Central memory CD8-positive, alpha-beta T cell (primary cell): ENCODE measurements at regions not wholly inside any gene's neighbourhood (a gene's known extent, or its start where the extent isn't known, plus 50 kb on each side); places are given as distances from the start of the nearest gene placed in this dataset.
"Not testable (repeated sequence)": the region's sequence is repeated elsewhere in the genome, so short reads cannot be mapped to it uniquely, and the experiment has no call there.

ENCODE experiments used
- ATAC-seq: fragments of 150-1000 bp; cut with Tn5 transposase; replicated peaks from 2 replicates; pipeline ENCODE4 v1.10.0; 2022; ENCODE audit warnings: mild to moderate bottlenecking, moderate FRiP score, moderate number of reproducible peaks; ENCODE audit not compliant: poor library complexity, severe bottlenecking; ENCODE audit errors: extremely low read depth
- DNase-seq, 2 donors: peaks; one replicate each; pipeline ENCODE4 v3.0.0; 2021; ENCODE audit warnings: low spot score in 2 of 2
- H3K27ac Mint-ChIP-seq: one replicate; pipeline ENCODE4 v1.8.0; 2022; ENCODE audit warnings: low read depth, mild to moderate bottlenecking, moderate library complexity, mixed read lengths
- H3K27me3 Mint-ChIP-seq: one replicate; pipeline ENCODE4 v1.8.0; 2022; ENCODE audit warnings: mixed read lengths
- H3K36me3 Mint-ChIP-seq: one replicate; pipeline ENCODE4 v1.8.0; 2022; ENCODE audit warnings: mild to moderate bottlenecking, moderate library complexity, mixed read lengths; ENCODE audit not compliant: insufficient read depth
- H3K4me1 Mint-ChIP-seq: one replicate; pipeline ENCODE4 v1.8.0; 2022; ENCODE audit warnings: mixed read lengths
- H3K4me3 Mint-ChIP-seq: one replicate; pipeline ENCODE4 v1.8.0; 2022; ENCODE audit warnings: mild to moderate bottlenecking, moderate library complexity, mixed read lengths
- H3K9me3 Mint-ChIP-seq: one replicate; pipeline ENCODE4 v1.8.0; 2022; ENCODE audit warnings: mixed read lengths

DNA sequence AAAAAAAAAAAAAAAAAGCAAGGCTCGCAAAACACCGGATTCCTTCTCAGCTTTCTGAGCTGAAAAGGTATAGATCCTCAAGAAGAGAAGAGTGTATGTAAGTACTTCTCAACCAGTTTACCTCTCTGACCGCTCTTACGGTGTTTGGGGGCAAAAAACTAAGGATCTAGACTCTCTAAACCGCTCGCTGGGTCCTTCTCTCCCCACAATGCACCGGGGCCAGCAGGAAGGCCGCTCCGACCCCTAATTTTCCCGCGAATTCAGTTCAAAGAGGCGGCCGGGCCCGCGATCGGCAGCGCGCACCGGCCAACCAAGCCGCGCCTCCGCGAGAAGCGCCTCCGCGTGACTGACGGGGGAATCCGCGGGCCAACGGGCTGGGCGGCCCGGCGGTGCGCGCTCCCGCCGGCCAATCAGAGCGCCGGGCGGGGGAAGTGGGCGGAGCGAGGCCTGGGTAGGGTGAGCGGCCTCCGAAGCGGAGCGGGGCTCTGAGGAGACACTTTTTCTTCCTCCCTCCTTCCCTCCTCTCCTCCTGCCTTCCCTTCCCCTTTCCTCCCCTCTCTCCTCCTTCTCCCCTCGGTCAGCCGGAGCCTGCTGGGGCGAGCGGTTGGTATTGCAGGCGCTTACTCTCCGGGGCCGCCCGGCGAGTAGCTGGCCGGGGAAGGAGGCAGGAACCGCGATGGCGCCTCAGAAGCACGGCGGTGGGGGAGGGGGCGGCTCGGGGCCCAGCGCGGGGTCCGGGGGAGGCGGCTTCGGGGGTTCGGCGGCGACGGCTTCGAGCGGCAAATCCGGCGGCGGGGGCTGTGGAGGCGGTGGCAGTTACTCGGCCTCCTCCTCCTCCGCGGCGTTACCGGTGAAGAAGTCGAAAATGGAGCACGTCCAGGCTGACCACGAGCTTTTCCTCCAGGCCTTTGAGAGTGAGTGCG, 93.0 kb downstream of the CRLF3 start:
- H3K4me1 Mint-ChIP-seq = peaks cover 10% of the 10 kb centered on the region

DNA sequence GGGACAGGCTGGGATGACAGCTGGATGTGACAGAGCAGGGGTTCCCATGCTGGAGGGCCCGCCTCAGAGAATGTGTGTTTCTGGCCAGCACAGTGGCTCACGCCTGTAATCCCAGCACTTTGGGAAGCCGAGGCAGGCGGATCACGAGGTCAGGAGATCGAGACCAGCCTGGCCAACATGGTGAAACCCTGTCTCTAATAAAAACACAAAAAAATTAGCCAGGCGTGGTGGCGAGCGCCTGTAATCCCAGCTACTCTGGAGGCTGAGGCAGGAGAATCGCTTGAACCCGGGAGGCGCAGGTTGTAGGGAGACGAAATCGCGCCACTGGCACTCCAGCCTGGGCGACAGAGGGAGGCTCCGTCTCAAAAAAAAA, 93.7 kb downstream of the CRLF3 start:
- peak overlapping the region; percentile 89 for H3K27ac Mint-ChIP-seq
- peak overlapping the region; percentile 97 for H3K4me3 Mint-ChIP-seq
- H3K4me1 Mint-ChIP-seq = peaks cover 10% of the 10 kb centered on the region
- not testable (repeated sequence) for H3K27me3 Mint-ChIP-seq, DNase-seq, H3K9me3 Mint-ChIP-seq, ATAC-seq
- H3K36me3 Mint-ChIP-seq = peaks cover 14% of the 10 kb centered on the region

More for the DNA sequence above, 93.0 kb downstream of the CRLF3 start:
- ATAC-seq (peak; percentile 96), DNase-seq (peak; percentile 77)
- peak overlapping the region; percentile 89 for H3K27ac Mint-ChIP-seq
- H3K4me3 Mint-ChIP-seq = peak overlapping the region; percentile 97
- not testable (repeated sequence) for H3K9me3 Mint-ChIP-seq, H3K27me3 Mint-ChIP-seq
- peaks cover 18% of the 10 kb centered on the region for H3K36me3 Mint-ChIP-seq

DNA sequence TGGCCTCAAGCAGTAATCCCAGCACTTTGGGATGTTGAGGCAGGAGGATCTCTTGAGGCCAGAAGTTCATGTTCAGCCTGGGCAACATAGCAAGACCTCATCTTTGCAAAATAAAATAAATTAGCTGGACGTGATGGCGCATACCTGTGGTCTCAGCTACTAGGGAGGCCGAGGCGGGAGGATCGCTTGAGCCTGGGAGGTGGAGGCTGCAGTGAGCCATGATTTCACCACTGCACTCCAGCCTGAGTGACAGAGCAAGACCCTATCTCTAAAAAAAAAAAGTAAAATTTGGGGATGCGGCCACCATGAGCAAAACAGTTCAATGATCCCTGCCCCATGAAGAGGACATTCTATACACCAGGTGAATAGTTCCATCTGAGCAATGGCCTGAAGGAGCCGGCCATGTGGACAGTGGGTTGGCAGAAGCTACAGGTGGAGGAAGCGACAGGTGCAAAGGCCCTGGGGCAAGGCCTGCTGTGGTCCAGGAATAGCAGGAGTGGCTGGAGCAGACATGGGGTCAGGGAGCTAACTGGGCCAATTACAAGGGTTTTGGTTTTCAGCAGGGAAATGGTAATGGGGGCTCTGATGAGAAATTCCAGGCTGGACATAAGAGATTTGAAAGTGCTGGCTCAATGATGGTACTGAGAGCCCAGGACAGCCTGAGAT, 94.2 kb downstream of the CRLF3 start:
- H3K27me3 Mint-ChIP-seq, H3K9me3 Mint-ChIP-seq, ATAC-seq: not testable (repeated sequence)
- Mint-ChIP-seq H3K27ac (peak overlapping the region; percentile 89), H3K4me1 (peaks cover 10% of the 10 kb centered on the region), H3K36me3 (peaks cover 10% of the 10 kb centered on the region), H3K4me3 (peak overlapping the region; percentile 97)
- peak in 1 of 2 donors; percentile 6 for DNase-seq

DNA sequence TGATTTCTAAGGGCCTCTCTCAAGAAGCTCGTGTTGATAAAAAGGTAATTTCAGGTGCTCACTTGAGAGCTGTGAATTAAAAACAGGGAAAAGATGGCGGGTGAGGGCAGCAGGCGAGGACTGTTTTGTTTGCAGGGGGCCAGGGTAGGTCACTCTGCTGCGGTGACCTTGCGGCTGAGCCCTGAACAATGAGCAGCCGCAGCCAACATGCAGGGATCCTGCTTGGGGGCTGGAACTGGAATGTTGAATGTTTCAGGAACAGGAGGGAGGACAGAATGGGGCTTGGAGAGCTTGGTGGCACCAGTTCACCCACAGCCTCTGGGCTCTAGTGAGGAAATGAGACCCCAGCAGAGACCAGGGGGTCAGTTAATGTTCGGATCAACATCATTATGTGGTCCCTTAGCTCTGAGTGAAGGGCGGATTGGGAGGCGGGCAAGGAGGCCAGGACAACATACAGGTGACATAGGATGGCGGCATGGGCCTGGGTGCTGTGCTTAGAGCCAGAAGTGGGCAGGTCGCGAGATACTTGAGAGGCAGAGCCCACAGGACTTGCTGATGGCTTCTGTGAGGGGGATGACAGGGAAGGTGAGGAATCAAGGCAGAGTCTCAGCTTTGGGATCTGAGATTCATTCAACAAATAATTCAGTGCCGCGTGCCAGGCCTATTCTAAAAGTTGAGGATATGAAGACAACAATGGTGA, 94.9 kb downstream of the CRLF3 start:
- ATAC-seq = not testable (repeated sequence)

DNA sequence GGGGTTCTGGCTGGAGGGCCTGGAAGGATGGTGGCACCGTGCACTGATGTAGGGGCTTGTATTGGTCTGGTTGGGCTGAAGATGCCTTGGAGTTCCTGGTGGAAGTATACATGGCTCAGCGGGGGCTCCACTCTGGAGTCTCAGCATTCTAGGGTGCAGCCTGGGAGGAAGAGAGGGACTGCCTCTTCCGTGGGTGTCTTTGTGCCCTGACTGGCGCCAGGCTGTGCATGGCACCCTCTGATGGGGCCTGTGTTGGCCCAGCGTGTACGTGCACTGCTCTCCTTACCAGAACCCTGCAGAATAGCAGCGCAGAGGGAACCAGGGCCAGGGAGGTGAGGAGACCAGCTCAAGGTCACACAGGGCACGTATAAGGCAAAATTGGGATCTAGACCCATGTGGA, 97.0 kb downstream of the CRLF3 start:
- not testable (repeated sequence) for H3K27me3 Mint-ChIP-seq, H3K36me3 Mint-ChIP-seq, ATAC-seq, H3K9me3 Mint-ChIP-seq, H3K27ac Mint-ChIP-seq, H3K4me3 Mint-ChIP-seq
- peaks cover 10% of the 10 kb centered on the region for H3K4me1 Mint-ChIP-seq
- peak in 1 of 2 donors; percentile 6 for DNase-seq

More for the DNA sequence above, 94.9 kb downstream of the CRLF3 start:
- peaks cover 10% of the 10 kb centered on the region for H3K4me1 Mint-ChIP-seq
- not testable (repeated sequence) for H3K9me3 Mint-ChIP-seq, H3K27me3 Mint-ChIP-seq, H3K36me3 Mint-ChIP-seq
- peak in 1 of 2 donors; percentile 11 for DNase-seq
- H3K27ac Mint-ChIP-seq = peak overlapping the region; percentile 89
- H3K4me3 Mint-ChIP-seq = peak overlapping the region; percentile 97

DNA sequence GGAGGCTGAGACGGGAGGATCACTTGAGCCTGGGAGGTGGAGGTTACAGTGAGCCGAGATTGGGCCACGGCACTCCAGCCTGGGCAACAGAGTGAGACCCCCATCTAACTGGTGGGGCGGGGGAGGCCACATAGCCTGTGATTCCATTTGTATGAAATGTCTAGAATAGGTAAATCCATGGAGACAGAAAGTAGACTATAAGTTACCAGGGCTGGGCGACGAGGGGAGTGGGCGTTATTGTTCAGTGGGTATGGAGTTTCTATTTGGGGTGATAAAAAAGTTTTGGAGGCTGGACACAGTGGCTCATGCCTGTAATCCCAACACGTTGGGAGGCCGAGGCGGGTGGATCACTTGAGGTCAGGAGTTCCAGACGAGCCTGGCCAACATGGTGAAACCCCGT, 97.8 kb downstream of the CRLF3 start:
- H3K4me3 Mint-ChIP-seq, DNase-seq, H3K27ac Mint-ChIP-seq, H3K36me3 Mint-ChIP-seq, H3K9me3 Mint-ChIP-seq, H3K27me3 Mint-ChIP-seq, ATAC-seq: not testable (repeated sequence)
- peaks cover 10% of the 10 kb centered on the region for H3K4me1 Mint-ChIP-seq

DNA sequence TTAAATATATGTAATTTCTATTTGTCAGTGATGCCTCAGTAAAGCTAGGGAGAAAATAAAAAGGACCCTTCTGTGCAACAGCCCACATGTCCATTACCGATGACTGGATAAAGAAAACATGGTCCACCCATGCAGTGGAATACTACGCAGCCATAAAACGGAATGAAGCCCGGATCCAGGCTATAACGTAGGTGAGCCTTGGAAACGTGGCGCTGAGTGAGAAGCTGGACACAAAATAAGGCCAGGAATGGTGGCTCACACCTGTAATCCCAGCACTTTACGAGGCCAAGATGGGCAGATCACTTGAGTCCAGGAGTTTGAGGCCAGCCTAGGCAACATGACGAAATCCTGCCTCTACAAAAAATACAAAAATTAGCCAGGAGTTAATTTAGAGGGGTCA, 98.2 kb downstream of the CRLF3 start:
- DNase-seq, ATAC-seq, H3K9me3 Mint-ChIP-seq, H3K36me3 Mint-ChIP-seq, H3K27ac Mint-ChIP-seq, H3K27me3 Mint-ChIP-seq, H3K4me3 Mint-ChIP-seq: not testable (repeated sequence)
- peaks cover 10% of the 10 kb centered on the region for H3K4me1 Mint-ChIP-seq

DNA sequence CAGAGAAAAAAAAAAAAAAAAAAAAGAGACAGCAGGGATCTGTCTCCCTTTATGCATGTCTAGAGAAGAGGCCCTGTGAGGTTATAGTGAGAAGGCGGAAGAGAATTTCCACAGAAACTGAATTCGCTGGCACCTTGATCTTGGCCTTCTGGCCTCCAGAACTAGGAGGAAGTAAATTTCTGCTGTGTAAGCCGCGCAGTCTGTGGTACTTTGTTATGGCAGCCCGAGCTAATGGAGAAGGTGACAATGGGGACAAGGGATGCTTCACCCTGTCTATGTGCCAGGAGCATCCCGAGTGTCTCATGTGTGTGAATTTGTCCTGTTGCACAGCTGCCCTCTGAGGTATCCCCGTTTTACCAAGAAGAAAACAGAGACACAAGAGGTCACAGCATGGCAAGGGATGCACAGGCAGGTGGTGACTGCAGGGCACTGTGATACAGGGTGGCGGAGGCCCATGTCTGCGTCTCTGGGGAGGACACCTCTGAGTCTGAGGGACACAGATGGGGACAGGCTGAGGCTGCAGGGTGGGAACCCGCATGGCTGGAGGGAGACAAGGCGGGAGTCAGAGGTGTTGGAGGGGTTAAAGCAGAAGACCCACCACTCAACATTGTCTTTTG, 100.3 kb downstream of the CRLF3 start:
- H3K9me3 Mint-ChIP-seq, H3K36me3 Mint-ChIP-seq, H3K27me3 Mint-ChIP-seq, H3K4me3 Mint-ChIP-seq, ATAC-seq, H3K27ac Mint-ChIP-seq: not testable (repeated sequence)
- peaks cover 10% of the 10 kb centered on the region for H3K4me1 Mint-ChIP-seq
- peak in 1 of 2 donors; percentile 10 for DNase-seq

DNA sequence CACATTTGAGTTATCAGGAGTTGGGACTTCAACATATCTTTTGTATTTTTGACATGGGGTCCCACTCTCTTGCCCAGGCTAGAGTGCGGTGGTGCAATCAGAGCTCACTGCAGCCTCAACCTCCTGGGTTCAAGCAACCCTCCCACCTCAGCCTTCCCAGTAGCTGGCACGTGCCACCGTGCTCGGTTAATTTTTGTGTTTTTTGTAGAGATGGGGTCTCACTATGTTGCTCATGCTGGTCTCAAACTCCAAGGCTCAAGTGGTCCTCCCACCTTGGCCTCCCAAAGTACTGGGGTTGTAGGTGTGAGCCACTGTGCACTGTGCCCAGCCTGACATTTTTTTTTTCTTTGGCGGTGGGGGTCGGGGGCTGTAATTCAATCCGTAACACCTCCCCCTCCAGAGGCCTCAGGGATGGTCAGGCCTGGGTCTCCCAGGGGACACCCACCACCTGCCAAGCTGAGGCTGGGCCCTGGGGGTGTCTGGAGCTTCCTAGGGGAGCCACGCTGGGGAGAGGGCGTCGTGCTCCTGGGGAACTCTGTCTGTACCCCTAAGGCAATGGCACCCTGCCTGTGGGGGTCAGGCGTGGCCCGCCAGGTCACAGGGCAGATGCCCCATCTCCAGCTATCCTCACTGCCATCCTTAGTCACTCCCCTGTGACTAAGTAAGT, 102.2 kb downstream of the CRLF3 start:
- not testable (repeated sequence) for ATAC-seq, H3K9me3 Mint-ChIP-seq

DNA sequence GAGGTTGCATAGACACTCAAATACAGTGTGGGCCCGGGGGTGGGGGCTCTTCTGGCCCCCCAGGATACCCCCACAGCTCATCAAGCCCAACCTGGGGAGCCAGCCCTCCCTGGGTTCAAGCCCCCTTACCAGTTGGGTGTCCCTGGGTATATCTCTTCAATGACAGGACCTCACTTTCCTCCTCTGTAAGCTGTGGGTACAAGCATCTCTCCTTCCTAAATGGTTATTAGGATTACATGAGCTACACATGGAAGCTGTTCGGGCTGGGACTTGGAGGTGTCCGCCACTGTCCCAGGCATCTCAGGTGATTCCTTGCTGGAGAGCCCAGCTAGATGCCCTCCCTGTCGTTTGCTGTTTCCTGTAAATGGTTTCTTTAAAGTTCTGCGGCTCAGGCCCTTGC, 103.5 kb downstream of the CRLF3 start:
- ATAC-seq, H3K9me3 Mint-ChIP-seq, H3K36me3 Mint-ChIP-seq, H3K4me3 Mint-ChIP-seq, H3K27me3 Mint-ChIP-seq, H3K27ac Mint-ChIP-seq: not testable (repeated sequence)
- peaks cover 22% of the 10 kb centered on the region for H3K4me1 Mint-ChIP-seq
- peak in 1 of 2 donors; percentile 11 for DNase-seq

More for the DNA sequence above, 102.2 kb downstream of the CRLF3 start:
- H3K4me3 Mint-ChIP-seq, H3K27me3 Mint-ChIP-seq, H3K27ac Mint-ChIP-seq, H3K36me3 Mint-ChIP-seq: not testable (repeated sequence)
- peak in 1 of 2 donors; percentile 2 for DNase-seq
- H3K4me1 Mint-ChIP-seq = peaks cover 21% of the 10 kb centered on the region

DNA sequence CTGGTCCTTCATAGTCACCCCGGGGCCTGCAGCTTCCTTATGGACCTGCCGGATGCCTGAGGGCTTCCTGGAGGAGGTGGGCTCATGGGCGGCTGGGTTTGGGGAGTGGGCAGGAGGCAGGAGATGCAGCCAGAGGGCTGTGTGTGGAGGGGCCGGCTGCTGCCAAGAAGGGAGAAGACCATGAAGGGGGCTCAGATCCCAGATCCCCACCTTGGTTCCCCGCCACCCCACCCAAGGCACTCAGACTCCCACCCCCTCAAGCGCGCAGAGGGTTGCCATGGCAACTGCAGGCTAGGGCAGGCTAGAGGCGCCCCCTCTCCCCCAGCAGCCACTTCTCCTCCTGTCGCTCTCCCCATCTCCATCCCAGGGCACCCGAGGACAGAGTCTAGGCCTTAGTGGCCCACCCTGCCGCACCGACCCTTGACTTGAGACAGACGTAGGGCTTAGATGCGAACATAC, 104.5 kb downstream of the CRLF3 start:
- no peak overlapping the region for H3K27ac Mint-ChIP-seq
- no peaks in the 10 kb centered on the region for H3K27me3 Mint-ChIP-seq
- H3K4me3 Mint-ChIP-seq = no peak overlapping the region
- no peaks in the 10 kb centered on the region for H3K9me3 Mint-ChIP-seq
- H3K4me1 Mint-ChIP-seq = peaks cover 27% of the 10 kb centered on the region
- ATAC-seq (no peak), DNase-seq (peak; percentile 6 to 12)
- peaks cover 2% of the 10 kb centered on the region for H3K36me3 Mint-ChIP-seq
